ENCODE measurements at regions not wholly inside any gene's neighbourhood (a gene's known extent, or its start where the extent isn't known, plus 50 kb on each side); places are given as distances from the start of the nearest gene placed in this dataset.

DNA sequence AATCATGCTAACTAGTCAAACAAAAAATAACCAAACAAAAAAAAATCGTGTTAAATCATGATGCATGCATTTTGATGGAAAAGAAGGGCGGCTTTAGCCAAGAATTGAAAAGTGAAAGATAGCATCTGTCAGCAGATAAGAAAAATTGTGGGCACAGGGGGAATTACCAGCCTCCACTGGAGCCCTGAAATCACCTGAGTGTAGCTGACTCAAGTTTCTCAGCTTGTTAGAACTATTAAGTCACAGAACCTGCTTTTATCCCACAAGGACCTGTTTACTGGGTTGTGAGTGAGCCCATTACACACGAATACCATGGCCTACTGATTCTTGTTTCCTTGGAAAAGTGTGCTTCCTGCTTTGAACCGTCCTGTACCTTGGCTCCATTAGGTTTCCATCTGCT lies 85.2 kb downstream of the COX18 start:
- Histone ChIP-seq H3K4me1 (no peaks in the 10 kb centered on the region), H3K36me3 (no peaks in the 10 kb centered on the region), H3K27ac (no peak overlapping the region), H3K4me3 (no peak overlapping the region), H3K9me3 (no peaks in the 10 kb centered on the region), H3K27me3 (no peaks in the 10 kb centered on the region)
- TF ChIP-seq, protein P1, sequence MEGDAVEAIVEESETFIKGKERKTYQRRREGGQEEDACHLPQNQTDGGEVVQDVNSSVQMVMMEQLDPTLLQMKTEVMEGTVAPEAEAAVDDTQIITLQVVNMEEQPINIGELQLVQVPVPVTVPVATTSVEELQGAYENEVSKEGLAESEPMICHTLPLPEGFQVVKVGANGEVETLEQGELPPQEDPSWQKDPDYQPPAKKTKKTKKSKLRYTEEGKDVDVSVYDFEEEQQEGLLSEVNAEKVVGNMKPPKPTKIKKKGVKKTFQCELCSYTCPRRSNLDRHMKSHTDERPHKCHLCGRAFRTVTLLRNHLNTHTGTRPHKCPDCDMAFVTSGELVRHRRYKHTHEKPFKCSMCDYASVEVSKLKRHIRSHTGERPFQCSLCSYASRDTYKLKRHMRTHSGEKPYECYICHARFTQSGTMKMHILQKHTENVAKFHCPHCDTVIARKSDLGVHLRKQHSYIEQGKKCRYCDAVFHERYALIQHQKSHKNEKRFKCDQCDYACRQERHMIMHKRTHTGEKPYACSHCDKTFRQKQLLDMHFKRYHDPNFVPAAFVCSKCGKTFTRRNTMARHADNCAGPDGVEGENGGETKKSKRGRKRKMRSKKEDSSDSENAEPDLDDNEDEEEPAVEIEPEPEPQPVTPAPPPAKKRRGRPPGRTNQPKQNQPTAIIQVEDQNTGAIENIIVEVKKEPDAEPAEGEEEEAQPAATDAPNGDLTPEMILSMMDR (IDR thresholded peaks at IDR 0.05) = no peak
- TF ChIP-seq POLR2AphosphoS5 (IDR thresholded peaks at IDR 0.05) (no peak), EP300 (IDR thresholded peaks at IDR 0.05) (no peak), POLR2A (IDR thresholded peaks at IDR 0.05) (no peak)
- 66% methylated on average over 4 of the region's 4 CpGs for WGBS
- no peak for DNase-seq (ENCODE audit: low spot score in 2 of 2)

DNA sequence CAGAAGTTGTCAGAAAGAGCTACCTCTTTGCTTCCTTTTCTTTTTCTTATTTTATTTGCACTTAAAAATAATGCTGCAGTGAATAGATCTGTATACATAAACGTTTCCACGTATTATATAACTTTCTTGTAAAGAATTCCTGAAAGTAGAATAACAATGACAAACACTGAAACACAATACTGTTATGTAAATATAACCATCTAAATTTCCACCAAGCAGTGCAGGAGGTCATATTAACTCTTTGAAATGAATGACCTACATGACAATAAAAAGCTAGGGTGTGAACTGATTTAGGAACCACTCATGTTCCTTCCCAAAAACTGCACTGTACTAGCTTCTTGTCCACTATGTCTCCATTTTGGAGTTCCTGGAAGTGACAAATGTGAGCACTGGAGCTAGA lies 85.8 kb downstream of the COX18 start:
- no peak overlapping the region for H3K27ac ChIP-seq
- no peak overlapping the region for H3K4me3 ChIP-seq
- TF ChIP-seq POLR2A (IDR thresholded peaks at IDR 0.05) (no peak), POLR2AphosphoS5 (IDR thresholded peaks at IDR 0.05) (no peak), EP300 (IDR thresholded peaks at IDR 0.05) (no peak)
- TF ChIP-seq, protein P1 (IDR thresholded peaks at IDR 0.05) = no peak
- no peaks in the 10 kb centered on the region for H3K9me3 ChIP-seq
- no peaks in the 10 kb centered on the region for H3K27me3 ChIP-seq
- H3K36me3 ChIP-seq = no peaks in the 10 kb centered on the region
- DNase-seq (ENCODE audit: low spot score in 2 of 2) = no peak
- WGBS = 48% methylated on average over 2 of the region's 2 CpGs
- H3K4me1 ChIP-seq = no peaks in the 10 kb centered on the region

DNA sequence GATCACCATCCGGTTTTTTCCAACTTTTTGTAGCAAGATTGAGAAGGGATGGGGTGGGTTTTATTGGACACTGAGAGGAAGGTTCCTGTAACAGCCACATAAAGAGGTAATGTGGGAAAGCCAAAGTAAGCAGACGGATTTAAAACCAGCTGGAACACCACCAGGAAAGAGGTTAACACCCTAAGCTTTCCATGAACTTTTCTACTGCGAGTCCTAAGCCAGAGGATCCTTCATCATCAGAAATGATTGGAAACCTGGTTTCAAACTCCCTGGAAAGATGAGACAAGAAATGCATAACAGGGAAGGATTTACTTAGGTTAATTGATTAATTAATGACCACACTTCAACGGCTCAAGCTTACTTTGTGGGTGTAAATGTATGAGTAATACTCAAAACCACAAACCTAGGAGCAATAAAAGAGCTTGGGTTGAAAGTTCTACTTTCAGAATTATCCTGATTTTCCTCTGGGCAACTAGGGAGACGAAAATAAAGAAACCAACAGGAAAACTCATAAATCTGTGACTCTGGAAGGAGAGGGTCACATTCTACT lies 91.5 kb downstream of the COX18 start:
- Histone ChIP-seq H3K4me3 (no peak overlapping the region), H3K4me1 (no peaks in the 10 kb centered on the region), H3K36me3 (no peaks in the 10 kb centered on the region), H3K27ac (no peak overlapping the region), H3K27me3 (no peaks in the 10 kb centered on the region), H3K9me3 (no peaks in the 10 kb centered on the region)
- 70% methylated on average over 5 of the region's 5 CpGs for WGBS
- DNase-seq (ENCODE audit: low spot score in 2 of 2) = no peak
- TF ChIP-seq, protein P1 (IDR thresholded peaks at IDR 0.05) = no peak
- TF ChIP-seq EP300 (IDR thresholded peaks at IDR 0.05) (no peak), POLR2AphosphoS5 (IDR thresholded peaks at IDR 0.05) (no peak), POLR2A (IDR thresholded peaks at IDR 0.05) (no peak)

DNA sequence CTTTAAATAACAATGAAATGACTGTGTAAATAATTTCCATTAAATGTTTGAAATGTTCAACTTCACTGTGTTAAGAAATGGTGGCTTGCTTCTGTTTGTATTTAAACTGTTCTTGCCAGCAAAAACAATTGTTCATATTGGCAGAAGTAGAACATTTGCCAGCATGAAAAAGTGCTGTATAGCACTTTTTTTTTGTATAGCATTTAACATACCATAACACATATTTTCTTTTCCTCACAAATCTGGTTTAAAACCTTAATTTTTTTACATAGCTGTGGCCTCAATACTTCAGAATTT lies 94.1 kb downstream of the COX18 start:
- Histone ChIP-seq H3K36me3 (no peaks in the 10 kb centered on the region), H3K4me1 (no peaks in the 10 kb centered on the region), H3K27me3 (no peaks in the 10 kb centered on the region), H3K27ac (no peak overlapping the region), H3K4me3 (no peak overlapping the region), H3K9me3 (no peaks in the 10 kb centered on the region)
- TF ChIP-seq POLR2A (IDR thresholded peaks at IDR 0.05) = no peak
- TF ChIP-seq, protein P1 (IDR thresholded peaks at IDR 0.05) = no peak
- no peak for DNase-seq (ENCODE audit: low spot score in 2 of 2)

DNA sequence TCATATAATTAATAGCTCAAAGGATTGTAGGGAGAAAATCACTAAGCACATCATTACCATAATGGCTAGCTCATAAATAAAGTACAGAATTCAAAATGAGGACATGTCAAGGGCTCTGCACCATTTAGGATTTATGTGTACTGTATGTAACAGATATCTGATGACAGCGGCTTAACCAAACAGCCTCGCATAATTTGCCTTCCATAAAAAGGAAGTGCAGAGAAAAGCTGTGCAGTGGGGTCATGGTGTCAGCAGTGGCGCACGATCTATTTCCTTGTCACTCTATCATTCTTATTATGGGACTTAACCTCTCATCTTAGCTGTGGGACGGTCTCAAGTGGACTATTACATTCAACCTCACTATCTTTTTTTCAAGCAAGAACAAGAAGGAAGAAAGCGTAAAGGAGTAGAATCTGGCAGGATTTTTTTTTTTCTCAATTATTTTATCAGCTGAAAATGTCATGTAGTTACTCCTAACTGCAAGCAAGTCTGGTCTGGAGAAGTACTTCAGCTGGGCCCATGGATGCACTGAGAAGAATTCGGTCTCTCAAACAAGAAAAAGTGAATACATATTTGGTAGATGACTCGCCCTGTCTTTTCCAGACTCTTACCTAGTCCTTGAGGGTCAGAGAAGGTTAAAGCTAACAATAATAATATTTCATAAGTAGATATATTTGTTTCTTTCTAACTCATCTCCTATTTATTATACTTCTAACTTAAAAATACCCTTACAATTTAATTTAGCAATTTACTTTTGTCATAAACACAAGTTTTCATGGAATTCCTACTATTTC lies 94.6 kb downstream of the COX18 start:
- Histone ChIP-seq H3K9me3 (no peaks in the 10 kb centered on the region), H3K4me3 (no peak overlapping the region), H3K4me1 (no peaks in the 10 kb centered on the region), H3K27me3 (no peaks in the 10 kb centered on the region), H3K36me3 (no peaks in the 10 kb centered on the region), H3K27ac (no peak overlapping the region)
- TF ChIP-seq EP300 (IDR thresholded peaks at IDR 0.05) = no peak
- no peak for TF ChIP-seq POLR2AphosphoS5 (IDR thresholded peaks at IDR 0.05)
- no peak for TF ChIP-seq POLR2A (IDR thresholded peaks at IDR 0.05)
- TF ChIP-seq, protein P1 (IDR thresholded peaks at IDR 0.05) = no peak
- WGBS = 62% methylated on average over 8 of the region's 8 CpGs
- no peak for DNase-seq (ENCODE audit: low spot score in 2 of 2)
